Keratinocyte (primary cell): ENCODE measurements at regions not wholly inside any gene's neighbourhood (a gene's known extent, or its start where the extent isn't known, plus 50 kb on each side); places are given as distances from the start of the nearest gene placed in this dataset.
"Not testable (repeated sequence)": the region's sequence is repeated elsewhere in the genome, so short reads cannot be mapped to it uniquely, and the experiment has no call there.

Experiments used
- DNase-seq: peaks from one replicate; pipeline ENCODE4 v3.0.0-alpha.2; 2011; ENCODE audit warnings: low read depth, missing footprints, low spot score
- FAIRE-seq: peaks from 2 replicates; lab custom pipeline; 2011; peaks lifted over from hg19 to GRCh38; lab: Jason Lieb, UNC
- H2AFZ ChIP-seq: 2 replicates; pipeline ENCODE4 v1.6.0; 2012; ENCODE audit warnings: low read length, control low read depth, inconsistent platforms; ENCODE audit not compliant: control insufficient read depth
- H3K27ac ChIP-seq: 2 replicates; pipeline ENCODE4 v1.5.1; 2011; ENCODE audit warnings: low read length; ENCODE audit not compliant: control insufficient read depth, insufficient read depth
- H3K27me3 ChIP-seq: 3 replicates; pipeline ENCODE4 v1.6.0; 2011; ENCODE audit warnings: low read length; ENCODE audit not compliant: control insufficient read depth, insufficient read depth; ENCODE audit errors: extremely low read depth
- H3K36me3 ChIP-seq, 2 experiments: 2 replicates in 1 of 2; 3 replicates in 1 of 2; pipeline ENCODE4 v1.5.1; 2011; ENCODE audit warnings: low read length in 2 of 2, mild to moderate bottlenecking in 1 of 2; ENCODE audit not compliant: control insufficient read depth in 2 of 2, insufficient read depth in 2 of 2; ENCODE audit errors: extremely low read depth in 1 of 2
- H3K4me1 ChIP-seq: 3 replicates; pipeline ENCODE4 v1.5.1; 2011; ENCODE audit warnings: low read length; ENCODE audit not compliant: control insufficient read depth, insufficient read depth; ENCODE audit errors: extremely low read depth
- H3K4me2 ChIP-seq: 3 replicates; pipeline ENCODE4 v1.6.0; 2011; ENCODE audit warnings: low read depth, low read length; ENCODE audit not compliant: control insufficient read depth, insufficient read depth; ENCODE audit errors: extremely low read depth
- H3K4me3 ChIP-seq, 3 experiments: fragments of 200-600 bp in 1 of 3; sonication (generic) in 1 of 3; 2 replicates in 2 of 3; 3 replicates in 1 of 3; pipeline ENCODE4 v1.5.1; 2011 to 2016; ENCODE audit warnings: low read length in 3 of 3, mild to moderate bottlenecking in 3 of 3, control low read depth in 2 of 3, inconsistent platforms in 1 of 3, low read depth in 1 of 3, mixed read lengths in 1 of 3, mixed run types in 1 of 3, moderate library complexity in 1 of 3; ENCODE audit not compliant: control insufficient read depth in 2 of 3, insufficient read depth in 2 of 3; ENCODE audit errors: extremely low read depth in 1 of 3
- H3K79me2 ChIP-seq: 2 replicates; pipeline ENCODE4 v1.6.0; 2012; ENCODE audit warnings: low read length; ENCODE audit not compliant: control insufficient read depth, insufficient read depth
- H3K9ac ChIP-seq: 3 replicates; pipeline ENCODE4 v1.6.0; 2011; ENCODE audit warnings: low read length; ENCODE audit not compliant: control insufficient read depth, insufficient read depth; ENCODE audit errors: extremely low read depth
- H3K9me1 ChIP-seq: 3 replicates; pipeline ENCODE4 v1.6.0; 2011; ENCODE audit warnings: low read length; ENCODE audit not compliant: control insufficient read depth, insufficient read depth; ENCODE audit errors: extremely low read depth
- H3K9me3 ChIP-seq: 2 replicates; pipeline ENCODE4 v1.5.1; 2012; ENCODE audit warnings: low read depth, low read length; ENCODE audit not compliant: control insufficient read depth
- H4K20me1 ChIP-seq: 3 replicates; pipeline ENCODE4 v1.6.0; 2011; ENCODE audit warnings: low read length; ENCODE audit not compliant: control insufficient read depth, insufficient read depth; ENCODE audit errors: extremely low read depth
- EZH2 ChIP-seq: IDR thresholded peaks from one replicate; pipeline ENCODE4 v1.6.1; 2012; ENCODE audit warnings: inconsistent platforms, mild to moderate bottlenecking, low read length, moderate library complexity
- dilution Hi-C: fragments of 300-500 bp; cut with MboI; formaldehyde crosslinking; loops from one replicate; pipeline ENCODE4 v1.7.0; 2020; ENCODE audit warnings: low sequenced_read_pairs; ENCODE audit not compliant: extremely low pct_ligation_motif_present
- TF ChIP-seq, protein P1 (sequence below), 3 experiments: IDR thresholded peaks in 1 of 3; conservative IDR thresholded peaks in 1 of 3; optimal IDR thresholded peaks in 1 of 3; 2 replicates in 2 of 3; 3 replicates in 1 of 3; pipeline versions ENCODE3 to v1.5.1; 2011; ENCODE audit warnings: low read length in 3 of 3, mild to moderate bottlenecking in 3 of 3, moderate library complexity in 2 of 3, control low read depth in 1 of 3, inconsistent platforms in 1 of 3; ENCODE audit not compliant: insufficient read depth in 2 of 3; ENCODE audit errors: extremely low read depth in 1 of 3

DNA sequence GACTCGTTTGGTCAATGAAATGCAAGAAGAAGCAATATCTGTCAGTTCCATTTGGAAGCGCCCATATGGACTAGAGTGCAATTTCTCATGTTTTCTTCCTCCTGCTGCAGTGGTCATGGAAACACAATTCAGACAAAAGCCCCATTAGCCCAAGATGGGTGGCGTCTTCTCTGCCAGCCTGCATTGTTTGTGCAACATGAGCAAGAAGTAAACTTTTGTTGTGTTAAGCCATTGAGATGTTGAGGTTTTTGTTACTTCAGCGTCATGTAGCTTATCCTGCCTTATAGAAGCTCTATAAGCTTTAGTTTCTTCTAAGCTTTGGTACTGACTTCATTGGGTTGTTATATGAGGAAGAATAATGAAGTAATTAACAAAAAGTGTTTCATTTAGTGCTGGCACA is 137.4 kb downstream of the NPIPB5 start:
- peaks cover 15% of the 10 kb centered on the region for H3K27me3 ChIP-seq
- no peak overlapping the region for H3K4me2 ChIP-seq
- dilution Hi-C loops = no loop called here
- no peak overlapping the region for H2AFZ ChIP-seq
- no peak overlapping the region for H3K9ac ChIP-seq
- no peaks in the 10 kb centered on the region for H4K20me1 ChIP-seq
- H3K9me3 ChIP-seq = no peaks in the 10 kb centered on the region
- H3K36me3 ChIP-seq = no peaks in the 10 kb centered on the region
- DNase-seq (no peak), FAIRE-seq (peak; percentile 36)
- H3K9me1 ChIP-seq = no peaks in the 10 kb centered on the region
- TF ChIP-seq, protein P1, sequence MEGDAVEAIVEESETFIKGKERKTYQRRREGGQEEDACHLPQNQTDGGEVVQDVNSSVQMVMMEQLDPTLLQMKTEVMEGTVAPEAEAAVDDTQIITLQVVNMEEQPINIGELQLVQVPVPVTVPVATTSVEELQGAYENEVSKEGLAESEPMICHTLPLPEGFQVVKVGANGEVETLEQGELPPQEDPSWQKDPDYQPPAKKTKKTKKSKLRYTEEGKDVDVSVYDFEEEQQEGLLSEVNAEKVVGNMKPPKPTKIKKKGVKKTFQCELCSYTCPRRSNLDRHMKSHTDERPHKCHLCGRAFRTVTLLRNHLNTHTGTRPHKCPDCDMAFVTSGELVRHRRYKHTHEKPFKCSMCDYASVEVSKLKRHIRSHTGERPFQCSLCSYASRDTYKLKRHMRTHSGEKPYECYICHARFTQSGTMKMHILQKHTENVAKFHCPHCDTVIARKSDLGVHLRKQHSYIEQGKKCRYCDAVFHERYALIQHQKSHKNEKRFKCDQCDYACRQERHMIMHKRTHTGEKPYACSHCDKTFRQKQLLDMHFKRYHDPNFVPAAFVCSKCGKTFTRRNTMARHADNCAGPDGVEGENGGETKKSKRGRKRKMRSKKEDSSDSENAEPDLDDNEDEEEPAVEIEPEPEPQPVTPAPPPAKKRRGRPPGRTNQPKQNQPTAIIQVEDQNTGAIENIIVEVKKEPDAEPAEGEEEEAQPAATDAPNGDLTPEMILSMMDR (optimal IDR thresholded peaks at IDR 0.05 in 1 of 3, IDR thresholded peaks at IDR 0.05 in 1 of 3, conservative IDR thresholded peaks at IDR 0.05 in 1 of 3; ENCODE audit: extremely low read depth in 1 of 3, insufficient read depth in 2 of 3, low read length in 3 of 3) = no peak
- TF ChIP-seq EZH2 = no peak
- no peak overlapping the region for H3K27ac ChIP-seq
- no peaks in the 10 kb centered on the region for H3K4me1 ChIP-seq
- no peak overlapping the region for H3K4me3 ChIP-seq
- H3K79me2 ChIP-seq = no peaks in the 10 kb centered on the region

DNA sequence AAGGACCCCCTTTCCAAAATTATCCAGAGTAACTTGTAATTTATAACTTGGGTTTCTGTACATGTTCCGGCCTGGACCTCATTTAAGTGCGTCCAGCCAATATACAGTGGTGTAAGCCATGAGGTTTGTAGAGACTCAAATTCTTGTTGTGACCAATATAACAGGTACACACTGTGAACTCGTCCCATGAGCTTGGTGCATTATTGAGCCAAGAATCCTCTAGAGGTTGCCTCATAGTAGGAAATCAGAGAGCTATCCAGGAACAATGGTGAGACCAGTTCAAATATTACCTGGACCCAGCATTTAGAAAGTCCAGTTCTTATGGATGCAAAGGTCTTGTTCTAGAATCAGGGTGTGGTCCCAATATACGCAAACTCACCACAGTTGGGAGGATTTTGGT is 138.2 kb downstream of the NPIPB5 start:
- no peak overlapping the region for H3K9ac ChIP-seq
- H3K4me3 ChIP-seq = no peak overlapping the region
- no peak overlapping the region for H3K4me2 ChIP-seq
- H3K79me2 ChIP-seq = no peaks in the 10 kb centered on the region
- dilution Hi-C loops = no loop called here
- no peaks in the 10 kb centered on the region for H3K9me3 ChIP-seq
- FAIRE-seq (no peak), DNase-seq (no peak)
- no peaks in the 10 kb centered on the region for H3K36me3 ChIP-seq
- no peaks in the 10 kb centered on the region for H3K4me1 ChIP-seq
- no peak overlapping the region for H2AFZ ChIP-seq
- peaks cover 15% of the 10 kb centered on the region for H3K27me3 ChIP-seq
- H3K27ac ChIP-seq = no peak overlapping the region
- H4K20me1 ChIP-seq = no peaks in the 10 kb centered on the region
- TF ChIP-seq EZH2 = no peak
- TF ChIP-seq, protein P1 (optimal IDR thresholded peaks at IDR 0.05 in 1 of 3, IDR thresholded peaks at IDR 0.05 in 1 of 3, conservative IDR thresholded peaks at IDR 0.05 in 1 of 3; ENCODE audit: extremely low read depth in 1 of 3, insufficient read depth in 2 of 3, low read length in 3 of 3) = no peak
- H3K9me1 ChIP-seq = no peaks in the 10 kb centered on the region

DNA sequence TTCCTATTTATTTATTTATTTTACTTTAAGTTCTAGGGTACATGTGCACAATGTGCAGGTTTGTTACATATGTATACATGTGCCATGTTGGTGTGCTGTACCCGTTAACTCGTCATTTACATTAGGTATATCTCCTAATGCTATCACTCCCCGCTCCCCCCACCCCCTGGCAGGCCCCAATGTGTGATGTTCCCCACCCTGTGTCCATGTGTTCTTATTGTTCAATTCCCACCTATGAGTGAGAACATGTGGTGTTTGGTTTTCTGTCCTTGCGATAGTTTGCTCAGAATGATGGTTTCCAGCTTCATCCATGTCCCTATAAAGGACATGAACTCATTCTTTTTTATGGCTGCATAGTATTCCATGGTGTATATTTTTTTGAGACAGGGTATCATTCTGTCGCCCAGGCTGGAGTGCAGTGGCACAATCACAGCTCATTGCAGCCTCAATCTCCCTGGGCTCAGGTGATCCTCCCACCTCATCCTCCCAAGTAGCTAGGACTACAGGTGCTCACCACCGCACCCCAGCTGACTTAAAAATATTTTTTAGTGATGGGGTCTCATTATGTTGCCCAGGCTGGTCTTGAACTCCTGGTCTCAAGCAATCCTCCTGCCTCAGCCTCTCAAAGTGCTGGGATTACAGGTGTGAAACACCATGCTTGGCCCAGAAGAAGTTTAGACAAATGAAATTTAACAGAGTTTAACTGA is 140.6 kb downstream of the NPIPB5 start:
- dilution Hi-C loops, H4K20me1 ChIP-seq, H3K9ac ChIP-seq, H3K27ac ChIP-seq, H2AFZ ChIP-seq, H3K9me3 ChIP-seq, H3K4me2 ChIP-seq, FAIRE-seq, H3K9me1 ChIP-seq, H3K79me2 ChIP-seq, H3K4me3 ChIP-seq, H3K4me1 ChIP-seq, H3K36me3 ChIP-seq, DNase-seq: not testable (repeated sequence)
- H3K27me3 ChIP-seq = peaks cover 10% of the 10 kb centered on the region
